Hepatocyte (in vitro differentiated cells): ENCODE measurements at regions not wholly inside any gene's neighbourhood (a gene's known extent, or its start where the extent isn't known, plus 50 kb on each side); places are given as distances from the start of the nearest gene placed in this dataset.

Experiments
- EZH2phosphoT487 ChIP-seq: fragments of 200-600 bp; sonication (generic); IDR thresholded peaks from one replicate; pipeline ENCODE4 v1.6.1; 2018; ENCODE audit warnings: antibody characterized with exemption, mild to moderate bottlenecking, low read depth, moderate library complexity; ENCODE audit not compliant: unreplicated experiment, severe bottlenecking
- TF ChIP-seq, protein P1 (sequence below): fragments of 200-600 bp; sonication (generic); IDR thresholded peaks from 2 replicates; pipeline ENCODE4 v1.5.1; 2016; ENCODE audit warnings: antibody characterized with exemption, mild to moderate bottlenecking; ENCODE audit not compliant: poor library complexity

DNA sequence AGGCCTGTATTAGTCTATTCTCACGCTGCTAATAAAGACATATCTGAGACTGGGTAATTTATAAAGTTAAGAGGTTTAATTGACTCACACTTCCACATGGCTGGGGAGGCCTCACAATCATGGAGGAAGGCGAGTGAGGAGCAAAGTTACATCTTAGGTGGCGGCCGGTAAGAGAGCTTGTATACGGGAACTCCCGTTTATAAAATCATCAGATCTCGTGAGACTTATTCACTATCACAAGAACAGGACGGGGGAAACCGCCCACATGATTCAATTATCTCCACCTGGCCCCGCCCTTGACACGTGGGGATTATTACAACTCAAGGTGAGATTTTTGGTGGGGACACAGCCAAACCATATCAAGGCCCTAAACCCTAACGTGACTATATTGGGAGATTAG lies 110.1 kb downstream of the LLPH start:
- TF ChIP-seq, protein P1, sequence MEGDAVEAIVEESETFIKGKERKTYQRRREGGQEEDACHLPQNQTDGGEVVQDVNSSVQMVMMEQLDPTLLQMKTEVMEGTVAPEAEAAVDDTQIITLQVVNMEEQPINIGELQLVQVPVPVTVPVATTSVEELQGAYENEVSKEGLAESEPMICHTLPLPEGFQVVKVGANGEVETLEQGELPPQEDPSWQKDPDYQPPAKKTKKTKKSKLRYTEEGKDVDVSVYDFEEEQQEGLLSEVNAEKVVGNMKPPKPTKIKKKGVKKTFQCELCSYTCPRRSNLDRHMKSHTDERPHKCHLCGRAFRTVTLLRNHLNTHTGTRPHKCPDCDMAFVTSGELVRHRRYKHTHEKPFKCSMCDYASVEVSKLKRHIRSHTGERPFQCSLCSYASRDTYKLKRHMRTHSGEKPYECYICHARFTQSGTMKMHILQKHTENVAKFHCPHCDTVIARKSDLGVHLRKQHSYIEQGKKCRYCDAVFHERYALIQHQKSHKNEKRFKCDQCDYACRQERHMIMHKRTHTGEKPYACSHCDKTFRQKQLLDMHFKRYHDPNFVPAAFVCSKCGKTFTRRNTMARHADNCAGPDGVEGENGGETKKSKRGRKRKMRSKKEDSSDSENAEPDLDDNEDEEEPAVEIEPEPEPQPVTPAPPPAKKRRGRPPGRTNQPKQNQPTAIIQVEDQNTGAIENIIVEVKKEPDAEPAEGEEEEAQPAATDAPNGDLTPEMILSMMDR: no peak
- no peak for TF ChIP-seq EZH2phosphoT487
